ENCODE measurements at regions not wholly inside any gene's neighbourhood (a gene's known extent, or its start where the extent isn't known, plus 50 kb on each side); places are given as distances from the start of the nearest gene placed in this dataset.

GRCh38 chr7:79964463-79964862 lies 170.2 kb upstream of the GNAI1 start:
- ATAC-seq, result no peak
- H3K27me3 Mint-ChIP-seq (ENCODE audit: low read depth), result no peaks in the 10 kb centered on the region
- ChIA-PET CTCF (no interaction called here), POLR2A (no interaction called here)
- TF ChIP-seq ETV6 (CRISPR knock-in tag; IDR thresholded peaks at IDR 0.05), result no peak
- TF ChIP-seq, protein P1, sequence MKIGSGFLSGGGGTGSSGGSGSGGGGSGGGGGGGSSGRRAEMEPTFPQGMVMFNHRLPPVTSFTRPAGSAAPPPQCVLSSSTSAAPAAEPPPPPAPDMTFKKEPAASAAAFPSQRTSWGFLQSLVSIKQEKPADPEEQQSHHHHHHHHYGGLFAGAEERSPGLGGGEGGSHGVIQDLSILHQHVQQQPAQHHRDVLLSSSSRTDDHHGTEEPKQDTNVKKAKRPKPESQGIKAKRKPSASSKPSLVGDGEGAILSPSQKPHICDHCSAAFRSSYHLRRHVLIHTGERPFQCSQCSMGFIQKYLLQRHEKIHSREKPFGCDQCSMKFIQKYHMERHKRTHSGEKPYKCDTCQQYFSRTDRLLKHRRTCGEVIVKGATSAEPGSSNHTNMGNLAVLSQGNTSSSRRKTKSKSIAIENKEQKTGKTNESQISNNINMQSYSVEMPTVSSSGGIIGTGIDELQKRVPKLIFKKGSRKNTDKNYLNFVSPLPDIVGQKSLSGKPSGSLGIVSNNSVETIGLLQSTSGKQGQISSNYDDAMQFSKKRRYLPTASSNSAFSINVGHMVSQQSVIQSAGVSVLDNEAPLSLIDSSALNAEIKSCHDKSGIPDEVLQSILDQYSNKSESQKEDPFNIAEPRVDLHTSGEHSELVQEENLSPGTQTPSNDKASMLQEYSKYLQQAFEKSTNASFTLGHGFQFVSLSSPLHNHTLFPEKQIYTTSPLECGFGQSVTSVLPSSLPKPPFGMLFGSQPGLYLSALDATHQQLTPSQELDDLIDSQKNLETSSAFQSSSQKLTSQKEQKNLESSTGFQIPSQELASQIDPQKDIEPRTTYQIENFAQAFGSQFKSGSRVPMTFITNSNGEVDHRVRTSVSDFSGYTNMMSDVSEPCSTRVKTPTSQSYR (CRISPR knock-in tag; IDR thresholded peaks at IDR 0.05), result no peak
- TF ChIP-seq CTCF (IDR thresholded peaks at IDR 0.05), result no peak
- no peak for TF ChIP-seq NR1H2 (CRISPR knock-in tag; IDR thresholded peaks at IDR 0.05)
- TF ChIP-seq TCF7 (CRISPR knock-in tag; IDR thresholded peaks at IDR 0.05; ENCODE audit: low read depth), result no peak
- no peak for TF ChIP-seq FOXK1 (CRISPR knock-in tag; IDR thresholded peaks at IDR 0.05)
- TF ChIP-seq, protein P2, sequence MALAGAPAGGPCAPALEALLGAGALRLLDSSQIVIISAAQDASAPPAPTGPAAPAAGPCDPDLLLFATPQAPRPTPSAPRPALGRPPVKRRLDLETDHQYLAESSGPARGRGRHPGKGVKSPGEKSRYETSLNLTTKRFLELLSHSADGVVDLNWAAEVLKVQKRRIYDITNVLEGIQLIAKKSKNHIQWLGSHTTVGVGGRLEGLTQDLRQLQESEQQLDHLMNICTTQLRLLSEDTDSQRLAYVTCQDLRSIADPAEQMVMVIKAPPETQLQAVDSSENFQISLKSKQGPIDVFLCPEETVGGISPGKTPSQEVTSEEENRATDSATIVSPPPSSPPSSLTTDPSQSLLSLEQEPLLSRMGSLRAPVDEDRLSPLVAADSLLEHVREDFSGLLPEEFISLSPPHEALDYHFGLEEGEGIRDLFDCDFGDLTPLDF (CRISPR knock-in tag; IDR thresholded peaks at IDR 0.05), result no peak
- no peak for TF ChIP-seq RORB (CRISPR knock-in tag; IDR thresholded peaks at IDR 0.05)
- TF ChIP-seq PRDM15 (CRISPR knock-in tag; IDR thresholded peaks at IDR 0.05), result no peak
- no peak for TF ChIP-seq NFYB (CRISPR knock-in tag; conservative IDR thresholded peaks at IDR 0.05; ENCODE audit: low read depth)
- TF ChIP-seq ZNF671 (CRISPR knock-in tag; IDR thresholded peaks at IDR 0.05), result no peak
- TF ChIP-seq E2F5 (CRISPR knock-in tag; IDR thresholded peaks at IDR 0.05), result no peak
- DNase-seq (ENCODE audit: low spot score), result no peak
- H3K27ac Mint-ChIP-seq, result no peak overlapping the region
- H3K4me1 Mint-ChIP-seq, result peaks cover 9% of the 10 kb centered on the region
- no peak overlapping the region for H3K4me3 Mint-ChIP-seq
- no peaks in the 10 kb centered on the region for H3K9me3 Mint-ChIP-seq
- H3K36me3 Mint-ChIP-seq, result no peaks in the 10 kb centered on the region

DNA sequence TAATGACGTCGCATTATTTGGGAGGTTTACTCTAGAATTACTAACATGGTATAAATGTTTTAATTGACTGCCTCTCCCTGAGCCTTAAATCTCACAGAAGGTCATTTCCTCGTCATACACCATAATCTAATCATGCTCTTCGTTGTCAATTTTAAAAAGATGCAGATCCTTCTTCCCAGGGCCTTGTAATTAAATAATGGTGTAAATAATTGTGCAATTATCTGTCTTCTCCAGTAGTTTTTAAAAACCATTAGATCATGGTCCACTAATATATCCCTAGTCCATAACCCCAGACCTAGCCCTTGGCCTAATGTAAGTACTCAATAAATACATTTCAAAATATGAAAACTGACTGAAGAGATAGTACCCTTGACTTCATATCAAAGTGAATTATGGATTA lies 181.5 kb upstream of the GNAI1 start:
- Mint-ChIP-seq H3K9me3 (peaks cover 2% of the 10 kb centered on the region; the same call in 1 of the 2 replicates), H3K27ac (no peak overlapping the region), H3K36me3 (no peaks in the 10 kb centered on the region), H3K4me3 (no peak overlapping the region), H3K27me3 (ENCODE audit: low read depth) (no peaks in the 10 kb centered on the region), H3K4me1 (peaks cover 7% of the 10 kb centered on the region; the same call in 1 of the 2 replicates)
- CTCF ChIA-PET, result no interaction called here
- ATAC-seq (no peak), DNase-seq (ENCODE audit: low spot score) (no peak)
- POLR2A ChIA-PET, result no interaction called here
- no peak for TF ChIP-seq TEAD1 (CRISPR knock-in tag; IDR thresholded peaks at IDR 0.05)
- TF ChIP-seq SP1 (CRISPR knock-in tag; conservative IDR thresholded peaks at IDR 0.05), result no peak
- TF ChIP-seq, protein P3, sequence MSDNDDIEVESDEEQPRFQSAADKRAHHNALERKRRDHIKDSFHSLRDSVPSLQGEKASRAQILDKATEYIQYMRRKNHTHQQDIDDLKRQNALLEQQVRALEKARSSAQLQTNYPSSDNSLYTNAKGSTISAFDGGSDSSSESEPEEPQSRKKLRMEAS (CRISPR knock-in tag; IDR thresholded peaks at IDR 0.05), result no peak
- TF ChIP-seq ZNF532 (CRISPR knock-in tag; IDR thresholded peaks at IDR 0.05; ENCODE audit: borderline replicate concordance), result no peak
- no peak for TF ChIP-seq PREB (CRISPR knock-in tag; IDR thresholded peaks at IDR 0.05; ENCODE audit: borderline replicate concordance)
- no peak for TF ChIP-seq ATF1 (CRISPR knock-in tag; IDR thresholded peaks at IDR 0.05)
- TF ChIP-seq, protein P4, sequence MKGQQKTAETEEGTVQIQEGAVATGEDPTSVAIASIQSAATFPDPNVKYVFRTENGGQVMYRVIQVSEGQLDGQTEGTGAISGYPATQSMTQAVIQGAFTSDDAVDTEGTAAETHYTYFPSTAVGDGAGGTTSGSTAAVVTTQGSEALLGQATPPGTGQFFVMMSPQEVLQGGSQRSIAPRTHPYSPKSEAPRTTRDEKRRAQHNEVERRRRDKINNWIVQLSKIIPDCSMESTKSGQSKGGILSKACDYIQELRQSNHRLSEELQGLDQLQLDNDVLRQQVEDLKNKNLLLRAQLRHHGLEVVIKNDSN (CRISPR knock-in tag; IDR thresholded peaks at IDR 0.05), result no peak
